ENCODE measurements at regions not wholly inside any gene's neighbourhood (a gene's known extent, or its start where the extent isn't known, plus 50 kb on each side); places are given as distances from the start of the nearest gene placed in this dataset.

DNA sequence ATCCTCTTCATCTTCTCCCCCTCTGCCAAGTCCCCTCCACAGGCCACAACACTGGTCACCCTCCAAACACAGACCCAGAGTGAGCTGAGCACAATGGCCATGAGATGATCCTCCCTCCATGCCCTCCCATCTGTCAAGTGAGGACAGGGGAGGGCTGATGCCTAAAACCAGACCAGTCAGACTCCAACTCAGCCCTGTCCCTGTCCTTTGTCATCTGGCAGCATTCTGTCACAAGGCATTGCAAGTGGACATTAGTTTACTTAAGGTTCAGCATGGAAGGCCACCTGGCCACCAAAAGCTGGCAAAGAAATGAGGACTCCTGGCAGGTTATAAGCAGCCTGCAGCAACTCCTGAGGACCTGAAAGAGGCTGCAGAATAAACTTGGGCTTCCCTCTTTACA lies 136.2 kb upstream of the SLC30A5 start:
- TF ChIP-seq, protein P1, sequence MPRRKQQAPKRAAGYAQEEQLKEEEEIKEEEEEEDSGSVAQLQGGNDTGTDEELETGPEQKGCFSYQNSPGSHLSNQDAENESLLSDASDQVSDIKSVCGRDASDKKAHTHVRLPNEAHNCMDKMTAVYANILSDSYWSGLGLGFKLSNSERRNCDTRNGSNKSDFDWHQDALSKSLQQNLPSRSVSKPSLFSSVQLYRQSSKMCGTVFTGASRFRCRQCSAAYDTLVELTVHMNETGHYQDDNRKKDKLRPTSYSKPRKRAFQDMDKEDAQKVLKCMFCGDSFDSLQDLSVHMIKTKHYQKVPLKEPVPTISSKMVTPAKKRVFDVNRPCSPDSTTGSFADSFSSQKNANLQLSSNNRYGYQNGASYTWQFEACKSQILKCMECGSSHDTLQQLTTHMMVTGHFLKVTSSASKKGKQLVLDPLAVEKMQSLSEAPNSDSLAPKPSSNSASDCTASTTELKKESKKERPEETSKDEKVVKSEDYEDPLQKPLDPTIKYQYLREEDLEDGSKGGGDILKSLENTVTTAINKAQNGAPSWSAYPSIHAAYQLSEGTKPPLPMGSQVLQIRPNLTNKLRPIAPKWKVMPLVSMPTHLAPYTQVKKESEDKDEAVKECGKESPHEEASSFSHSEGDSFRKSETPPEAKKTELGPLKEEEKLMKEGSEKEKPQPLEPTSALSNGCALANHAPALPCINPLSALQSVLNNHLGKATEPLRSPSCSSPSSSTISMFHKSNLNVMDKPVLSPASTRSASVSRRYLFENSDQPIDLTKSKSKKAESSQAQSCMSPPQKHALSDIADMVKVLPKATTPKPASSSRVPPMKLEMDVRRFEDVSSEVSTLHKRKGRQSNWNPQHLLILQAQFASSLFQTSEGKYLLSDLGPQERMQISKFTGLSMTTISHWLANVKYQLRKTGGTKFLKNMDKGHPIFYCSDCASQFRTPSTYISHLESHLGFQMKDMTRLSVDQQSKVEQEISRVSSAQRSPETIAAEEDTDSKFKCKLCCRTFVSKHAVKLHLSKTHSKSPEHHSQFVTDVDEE (CRISPR knock-in tag; IDR thresholded peaks at IDR 0.05): no peak
- TF ChIP-seq ISL1 (CRISPR knock-in tag; IDR thresholded peaks at IDR 0.05) (no peak), ARNTL (CRISPR knock-in tag; IDR thresholded peaks at IDR 0.05; ENCODE audit: borderline replicate concordance, low read depth) (no peak), ZFP30 (CRISPR knock-in tag; IDR thresholded peaks at IDR 0.05) (no peak), SNAI2 (CRISPR knock-in tag; IDR thresholded peaks at IDR 0.05) (no peak), BACH2 (CRISPR knock-in tag; IDR thresholded peaks at IDR 0.05; ENCODE audit: borderline replicate concordance) (no peak), ZNF70 (CRISPR knock-in tag; IDR thresholded peaks at IDR 0.05) (no peak), ZFP3 (CRISPR knock-in tag; IDR thresholded peaks at IDR 0.05) (no peak), GLIS3 (CRISPR knock-in tag; IDR thresholded peaks at IDR 0.05) (no peak), PPARA (CRISPR knock-in tag; IDR thresholded peaks at IDR 0.05; ENCODE audit: borderline replicate concordance) (no peak), ZC3H10 (CRISPR knock-in tag; IDR thresholded peaks at IDR 0.05) (no peak), OSR1 (CRISPR knock-in tag; IDR thresholded peaks at IDR 0.05) (no peak)
- TF ChIP-seq, protein P2, sequence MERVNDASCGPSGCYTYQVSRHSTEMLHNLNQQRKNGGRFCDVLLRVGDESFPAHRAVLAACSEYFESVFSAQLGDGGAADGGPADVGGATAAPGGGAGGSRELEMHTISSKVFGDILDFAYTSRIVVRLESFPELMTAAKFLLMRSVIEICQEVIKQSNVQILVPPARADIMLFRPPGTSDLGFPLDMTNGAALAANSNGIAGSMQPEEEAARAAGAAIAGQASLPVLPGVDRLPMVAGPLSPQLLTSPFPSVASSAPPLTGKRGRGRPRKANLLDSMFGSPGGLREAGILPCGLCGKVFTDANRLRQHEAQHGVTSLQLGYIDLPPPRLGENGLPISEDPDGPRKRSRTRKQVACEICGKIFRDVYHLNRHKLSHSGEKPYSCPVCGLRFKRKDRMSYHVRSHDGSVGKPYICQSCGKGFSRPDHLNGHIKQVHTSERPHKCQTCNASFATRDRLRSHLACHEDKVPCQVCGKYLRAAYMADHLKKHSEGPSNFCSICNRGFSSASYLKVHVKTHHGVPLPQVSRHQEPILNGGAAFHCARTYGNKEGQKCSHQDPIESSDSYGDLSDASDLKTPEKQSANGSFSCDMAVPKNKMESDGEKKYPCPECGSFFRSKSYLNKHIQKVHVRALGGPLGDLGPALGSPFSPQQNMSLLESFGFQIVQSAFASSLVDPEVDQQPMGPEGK (CRISPR knock-in tag; IDR thresholded peaks at IDR 0.05; ENCODE audit: borderline replicate concordance): no peak
- TF ChIP-seq, protein P3, sequence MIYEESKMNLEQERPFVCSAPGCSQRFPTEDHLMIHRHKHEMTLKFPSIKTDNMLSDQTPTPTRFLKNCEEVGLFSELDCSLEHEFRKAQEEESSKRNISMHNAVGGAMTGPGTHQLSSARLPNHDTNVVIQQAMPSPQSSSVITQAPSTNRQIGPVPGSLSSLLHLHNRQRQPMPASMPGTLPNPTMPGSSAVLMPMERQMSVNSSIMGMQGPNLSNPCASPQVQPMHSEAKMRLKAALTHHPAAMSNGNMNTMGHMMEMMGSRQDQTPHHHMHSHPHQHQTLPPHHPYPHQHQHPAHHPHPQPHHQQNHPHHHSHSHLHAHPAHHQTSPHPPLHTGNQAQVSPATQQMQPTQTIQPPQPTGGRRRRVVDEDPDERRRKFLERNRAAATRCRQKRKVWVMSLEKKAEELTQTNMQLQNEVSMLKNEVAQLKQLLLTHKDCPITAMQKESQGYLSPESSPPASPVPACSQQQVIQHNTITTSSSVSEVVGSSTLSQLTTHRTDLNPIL (CRISPR knock-in tag; IDR thresholded peaks at IDR 0.05; ENCODE audit: low read depth): no peak

Data from SK-N-SH treated with all-trans-retinoic acid at 6 μM for 48 hours (cell line).